ENCODE measurements at regions not wholly inside any gene's neighbourhood (a gene's known extent, or its start where the extent isn't known, plus 50 kb on each side); places are given as distances from the start of the nearest gene placed in this dataset.

- H3K4me3 ChIP-seq (ENCODE audit: low read depth in 1 of 3, low read length in 3 of 3), result no peak overlapping the region
- no peaks in the 10 kb centered on the region for H3K27me3 ChIP-seq (ENCODE audit: control insufficient read depth in 4 of 4, insufficient read depth in 4 of 4, low read length in 3 of 4)
- H3K9me3 ChIP-seq (ENCODE audit: control insufficient read depth in 4 of 4, low read length in 3 of 4), result no peaks in the 10 kb centered on the region
- TF ChIP-seq SP1 (IDR thresholded peaks at IDR 0.05) (peak; percentile 53), HNF4A (conservative IDR thresholded peaks at IDR 0.05) (peak; percentile 24 to 34), RXRA (IDR thresholded peaks at IDR 0.05) (peak; percentile 65 to 69), JUND (IDR thresholded peaks at IDR 0.05) (no peak)
- TF ChIP-seq, protein P1, sequence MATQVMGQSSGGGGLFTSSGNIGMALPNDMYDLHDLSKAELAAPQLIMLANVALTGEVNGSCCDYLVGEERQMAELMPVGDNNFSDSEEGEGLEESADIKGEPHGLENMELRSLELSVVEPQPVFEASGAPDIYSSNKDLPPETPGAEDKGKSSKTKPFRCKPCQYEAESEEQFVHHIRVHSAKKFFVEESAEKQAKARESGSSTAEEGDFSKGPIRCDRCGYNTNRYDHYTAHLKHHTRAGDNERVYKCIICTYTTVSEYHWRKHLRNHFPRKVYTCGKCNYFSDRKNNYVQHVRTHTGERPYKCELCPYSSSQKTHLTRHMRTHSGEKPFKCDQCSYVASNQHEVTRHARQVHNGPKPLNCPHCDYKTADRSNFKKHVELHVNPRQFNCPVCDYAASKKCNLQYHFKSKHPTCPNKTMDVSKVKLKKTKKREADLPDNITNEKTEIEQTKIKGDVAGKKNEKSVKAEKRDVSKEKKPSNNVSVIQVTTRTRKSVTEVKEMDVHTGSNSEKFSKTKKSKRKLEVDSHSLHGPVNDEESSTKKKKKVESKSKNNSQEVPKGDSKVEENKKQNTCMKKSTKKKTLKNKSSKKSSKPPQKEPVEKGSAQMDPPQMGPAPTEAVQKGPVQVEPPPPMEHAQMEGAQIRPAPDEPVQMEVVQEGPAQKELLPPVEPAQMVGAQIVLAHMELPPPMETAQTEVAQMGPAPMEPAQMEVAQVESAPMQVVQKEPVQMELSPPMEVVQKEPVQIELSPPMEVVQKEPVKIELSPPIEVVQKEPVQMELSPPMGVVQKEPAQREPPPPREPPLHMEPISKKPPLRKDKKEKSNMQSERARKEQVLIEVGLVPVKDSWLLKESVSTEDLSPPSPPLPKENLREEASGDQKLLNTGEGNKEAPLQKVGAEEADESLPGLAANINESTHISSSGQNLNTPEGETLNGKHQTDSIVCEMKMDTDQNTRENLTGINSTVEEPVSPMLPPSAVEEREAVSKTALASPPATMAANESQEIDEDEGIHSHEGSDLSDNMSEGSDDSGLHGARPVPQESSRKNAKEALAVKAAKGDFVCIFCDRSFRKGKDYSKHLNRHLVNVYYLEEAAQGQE (IDR thresholded peaks at IDR 0.05), result peak; percentile 17
- DNase-seq (ENCODE audit: low spot score), result no peak
- no peak overlapping the region for H3K9ac ChIP-seq (ENCODE audit: low read depth in 1 of 2, low read length in 2 of 2)
- H3K27ac ChIP-seq (ENCODE audit: low read depth in 1 of 2, low read length in 2 of 2), result peak overlapping the region; percentile 8 to 52
- peaks cover 6 to 28% (median 20%) of the 10 kb centered on the region in 4 donors for H3K4me1 ChIP-seq (ENCODE audit: control insufficient read depth in 4 of 4, insufficient read depth in 4 of 4, low read length in 3 of 4)
- no peaks in the 10 kb centered on the region for H3K36me3 ChIP-seq (ENCODE audit: control insufficient read depth in 4 of 4, insufficient read depth in 3 of 4, low read depth in 1 of 4, low read length in 3 of 4)
- WGBS, result 17% methylated on average over 1 of the region's 1 CpG
Measured at GRCh38 chr11:86153439-86153838, 84.6 kb upstream of the PICALM start.

GRCh38 chr11:86152901-86153300 is 84.0 kb upstream of the PICALM start:
- TF ChIP-seq JUND (IDR thresholded peaks at IDR 0.05) (no peak), NR2F2 (IDR thresholded peaks at IDR 0.05) (no peak), GABPA (IDR thresholded peaks at IDR 0.05 in 1 of 2, conservative IDR thresholded peaks at IDR 0.05 in 1 of 2) (no peak), MAX (IDR thresholded peaks at IDR 0.05) (no peak), RXRA (IDR thresholded peaks at IDR 0.05) (no peak)
- no peak for DNase-seq (ENCODE audit: low spot score)
- Histone ChIP-seq H3K9me3 (ENCODE audit: control insufficient read depth in 4 of 4, low read length in 3 of 4) (no peaks in the 10 kb centered on the region), H3K36me3 (ENCODE audit: control insufficient read depth in 4 of 4, insufficient read depth in 3 of 4, low read depth in 1 of 4, low read length in 3 of 4) (no peaks in the 10 kb centered on the region), H3K27ac (ENCODE audit: low read depth in 1 of 2, low read length in 2 of 2) (peak overlapping the region; percentile 8 to 52), H3K4me3 (ENCODE audit: low read depth in 1 of 3, low read length in 3 of 3) (no peak overlapping the region), H3K9ac (ENCODE audit: low read depth in 1 of 2, low read length in 2 of 2) (no peak overlapping the region), H3K4me1 (ENCODE audit: control insufficient read depth in 4 of 4, insufficient read depth in 4 of 4, low read length in 3 of 4) (peaks cover 6 to 28% (median 20%) of the 10 kb centered on the region in 4 donors), H3K27me3 (ENCODE audit: control insufficient read depth in 4 of 4, insufficient read depth in 4 of 4, low read length in 3 of 4) (no peaks in the 10 kb centered on the region)
- 97% methylated on average over 2 of the region's 2 CpGs for WGBS

- WGBS, result 72% methylated on average over 2 of the region's 2 CpGs
- peak overlapping the region; percentile 52 to 53 for H3K27ac ChIP-seq (ENCODE audit: low read depth in 1 of 2, low read length in 2 of 2)
- no peaks in the 10 kb centered on the region for H3K36me3 ChIP-seq (ENCODE audit: control insufficient read depth in 4 of 4, insufficient read depth in 3 of 4, low read depth in 1 of 4, low read length in 3 of 4)
- H3K9me3 ChIP-seq (ENCODE audit: control insufficient read depth in 4 of 4, low read length in 3 of 4), result no peaks in the 10 kb centered on the region
- no peaks in the 10 kb centered on the region for H3K27me3 ChIP-seq (ENCODE audit: control insufficient read depth in 4 of 4, insufficient read depth in 4 of 4, low read length in 3 of 4)
- no peak for DNase-seq (ENCODE audit: low spot score)
- no peak for TF ChIP-seq TAF1 (conservative IDR thresholded peaks at IDR 0.05)
- no peak for TF ChIP-seq MAX (IDR thresholded peaks at IDR 0.05)
- no peak for TF ChIP-seq HNF4A (conservative IDR thresholded peaks at IDR 0.05)
- TF ChIP-seq YY1 (IDR thresholded peaks at IDR 0.05), result no peak
- no peak for TF ChIP-seq RAD21 (IDR thresholded peaks at IDR 0.05)
- TF ChIP-seq, protein P2, sequence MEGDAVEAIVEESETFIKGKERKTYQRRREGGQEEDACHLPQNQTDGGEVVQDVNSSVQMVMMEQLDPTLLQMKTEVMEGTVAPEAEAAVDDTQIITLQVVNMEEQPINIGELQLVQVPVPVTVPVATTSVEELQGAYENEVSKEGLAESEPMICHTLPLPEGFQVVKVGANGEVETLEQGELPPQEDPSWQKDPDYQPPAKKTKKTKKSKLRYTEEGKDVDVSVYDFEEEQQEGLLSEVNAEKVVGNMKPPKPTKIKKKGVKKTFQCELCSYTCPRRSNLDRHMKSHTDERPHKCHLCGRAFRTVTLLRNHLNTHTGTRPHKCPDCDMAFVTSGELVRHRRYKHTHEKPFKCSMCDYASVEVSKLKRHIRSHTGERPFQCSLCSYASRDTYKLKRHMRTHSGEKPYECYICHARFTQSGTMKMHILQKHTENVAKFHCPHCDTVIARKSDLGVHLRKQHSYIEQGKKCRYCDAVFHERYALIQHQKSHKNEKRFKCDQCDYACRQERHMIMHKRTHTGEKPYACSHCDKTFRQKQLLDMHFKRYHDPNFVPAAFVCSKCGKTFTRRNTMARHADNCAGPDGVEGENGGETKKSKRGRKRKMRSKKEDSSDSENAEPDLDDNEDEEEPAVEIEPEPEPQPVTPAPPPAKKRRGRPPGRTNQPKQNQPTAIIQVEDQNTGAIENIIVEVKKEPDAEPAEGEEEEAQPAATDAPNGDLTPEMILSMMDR (IDR thresholded peaks at IDR 0.05; ENCODE audit: low read depth, low read length, missing input control), result no peak
- peaks cover 6 to 28% (median 19%) of the 10 kb centered on the region in 4 donors for H3K4me1 ChIP-seq (ENCODE audit: control insufficient read depth in 4 of 4, insufficient read depth in 4 of 4, low read length in 3 of 4)
- no peak overlapping the region for H3K9ac ChIP-seq (ENCODE audit: low read depth in 1 of 2, low read length in 2 of 2)
- H3K4me3 ChIP-seq (ENCODE audit: low read depth in 1 of 3, low read length in 3 of 3), result no peak overlapping the region
Measured at GRCh38 chr11:86152006-86152862, 83.3 kb upstream of the PICALM start.
